OCI-LY7 (cell line): ENCODE measurements at regions not wholly inside any gene's neighbourhood (a gene's known extent, or its start where the extent isn't known, plus 50 kb on each side); places are given as distances from the start of the nearest gene placed in this dataset.
"Not testable (repeated sequence)": the region's sequence is repeated elsewhere in the genome, so short reads cannot be mapped to it uniquely, and the experiment has no call there.

Experiments used
- BruUV-seq: library from RNA; stranded (reverse); fragments of 400-500 nt; replicated peaks from 2 replicates; lab custom pipeline; 2021; lab: Mats Ljungman, UMichigan
- CTCF ChIA-PET: fragments of 300-600 bp; sonication (Branson Sonifier 250); formaldehyde crosslinking; loops from one replicate; lab custom pipeline; 2022; ENCODE audit warnings: antibody characterized with exemption; ENCODE audit not compliant: unreplicated experiment; lab: Charles Lee
- POLR2A ChIA-PET: fragments of 300-600 bp; sonication (Branson Sonifier 250); formaldehyde crosslinking; loops from one replicate; lab custom pipeline; 2022; ENCODE audit warnings: antibody characterized with exemption; lab: Charles Lee
- DNase-seq: peaks from one replicate; pipeline ENCODE4 v3.0.0-alpha.2; 2015; ENCODE audit warnings: low spot score
- H2AFZ ChIP-seq: fragments of 200-600 bp; sonication (generic), shearing (Covaris generic); 2 replicates; pipeline ENCODE4 v1.6.1; 2014; ENCODE audit warnings: mild to moderate bottlenecking, antibody characterized with exemption, low read length, moderate library complexity
- H3K27ac ChIP-seq: fragments of 200-600 bp; sonication (generic); 2 replicates; pipeline ENCODE4 v1.5.1; 2014; ENCODE audit warnings: mixed run types, low read depth, mild to moderate bottlenecking, moderate library complexity, low read length, inconsistent platforms; ENCODE audit not compliant: poor library complexity, severe bottlenecking
- H3K36me3 ChIP-seq: fragments of 200-600 bp; sonication (generic); 2 replicates; pipeline ENCODE4 v1.6.1; 2014; ENCODE audit warnings: mild to moderate bottlenecking, antibody characterized with exemption, low read length, moderate library complexity, mixed read lengths; ENCODE audit not compliant: insufficient read depth
- H3K4me1 ChIP-seq: fragments of 200-600 bp; sonication (generic); 2 replicates; pipeline ENCODE4 v1.5.1; 2014; ENCODE audit warnings: mild to moderate bottlenecking, low read length; ENCODE audit not compliant: insufficient read depth, poor library complexity, severe bottlenecking
- H3K4me2 ChIP-seq: fragments of 200-600 bp; sonication (generic); 2 replicates; pipeline ENCODE4 v1.6.1; 2014; ENCODE audit warnings: mild to moderate bottlenecking, low read length
- H3K4me3 ChIP-seq: fragments of 200-600 bp; sonication (generic); 2 replicates; pipeline ENCODE4 v1.5.1; 2014; ENCODE audit warnings: mild to moderate bottlenecking, low read depth, low read length; ENCODE audit not compliant: poor library complexity, severe bottlenecking
- H3K79me2 ChIP-seq: fragments of 200-600 bp; sonication (generic); 2 replicates; pipeline ENCODE4 v1.6.1; 2016; ENCODE audit warnings: low read depth, mild to moderate bottlenecking, low read length, moderate library complexity, mixed read lengths; ENCODE audit not compliant: insufficient read depth
- H3K9me2 ChIP-seq: fragments of 200-600 bp; sonication (generic); 2 replicates; pipeline ENCODE4 v1.6.1; 2016; ENCODE audit warnings: mild to moderate bottlenecking, low read length, mixed read lengths; ENCODE audit not compliant: insufficient read depth
- H3K9me3 ChIP-seq: fragments of 200-600 bp; sonication (generic); 2 replicates; pipeline ENCODE4 v1.6.1; 2014; ENCODE audit warnings: mild to moderate bottlenecking, mixed run types, low read length, mixed read lengths
- H4K20me1 ChIP-seq: fragments of 200-600 bp; sonication (generic); 2 replicates; pipeline ENCODE4 v1.6.1; 2014; ENCODE audit warnings: mild to moderate bottlenecking, antibody characterized with exemption, low read length, moderate library complexity, mixed read lengths; ENCODE audit not compliant: insufficient read depth
- CTCF ChIP-seq: fragments of 200-600 bp; sonication (generic); conservative IDR thresholded peaks from 2 replicates; pipeline ENCODE4 v1.5.1; 2014; ENCODE audit warnings: mild to moderate bottlenecking, antibody characterized with exemption, low read length, moderate library complexity, mixed read lengths
- EZH2phosphoT487 ChIP-seq: fragments of 200-600 bp; sonication (generic); IDR thresholded peaks from 2 replicates; pipeline ENCODE4 v1.6.1; 2018; ENCODE audit warnings: low read depth, borderline replicate concordance, mild to moderate bottlenecking, mixed run types, antibody characterized with exemption, low read length, moderate library complexity, mixed read lengths
- intact Hi-C: fragments of 100-400 bp; cut with micrococcal nuclease; formaldehyde crosslinking; loops from one replicate; pipeline ENCODE4 v1.10.0; 2022; ENCODE audit not compliant: unreplicated experiment

DNA sequence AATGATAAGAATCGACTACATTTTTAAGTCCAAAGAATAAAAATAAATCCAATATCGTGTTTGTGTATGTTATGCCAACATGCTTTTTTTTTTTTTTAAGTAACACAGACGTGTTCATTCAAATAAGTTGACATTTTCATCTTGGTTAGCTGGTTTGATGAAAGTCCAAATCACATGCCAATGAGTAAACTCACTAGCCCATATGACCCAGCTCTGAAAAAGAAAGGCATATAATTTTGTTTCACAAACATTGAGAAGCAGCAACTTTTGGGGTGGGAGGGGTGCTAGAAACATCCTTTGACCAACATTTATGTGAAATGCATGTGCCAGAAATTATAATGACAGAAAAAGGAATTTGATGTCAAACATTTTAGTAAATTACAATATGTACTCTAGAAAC lies 61.6 kb upstream of the SPP1 start:
- no TSS peak for BruUV-seq
- Histone ChIP-seq H2AFZ (no peak overlapping the region), H3K9me3 (no peaks in the 10 kb centered on the region), H3K4me1 (no peaks in the 10 kb centered on the region), H3K4me3 (no peak overlapping the region), H3K9me2 (no peaks in the 10 kb centered on the region), H4K20me1 (no peaks in the 10 kb centered on the region), H3K4me2 (no peak overlapping the region), H3K27ac (no peak overlapping the region), H3K36me3 (no peaks in the 10 kb centered on the region), H3K79me2 (no peaks in the 10 kb centered on the region)
- TF ChIP-seq CTCF, result no peak
- no peak for TF ChIP-seq EZH2phosphoT487
- POLR2A ChIA-PET, result interaction anchor here (0.7 kb wide), 1 partner anchor 1065 kb away, joined by 3 read pairs; no protein-coding TSS in a partner anchor
- intact Hi-C loops, result no loop called here
- no peak for DNase-seq
- CTCF ChIA-PET, result no interaction called here

DNA sequence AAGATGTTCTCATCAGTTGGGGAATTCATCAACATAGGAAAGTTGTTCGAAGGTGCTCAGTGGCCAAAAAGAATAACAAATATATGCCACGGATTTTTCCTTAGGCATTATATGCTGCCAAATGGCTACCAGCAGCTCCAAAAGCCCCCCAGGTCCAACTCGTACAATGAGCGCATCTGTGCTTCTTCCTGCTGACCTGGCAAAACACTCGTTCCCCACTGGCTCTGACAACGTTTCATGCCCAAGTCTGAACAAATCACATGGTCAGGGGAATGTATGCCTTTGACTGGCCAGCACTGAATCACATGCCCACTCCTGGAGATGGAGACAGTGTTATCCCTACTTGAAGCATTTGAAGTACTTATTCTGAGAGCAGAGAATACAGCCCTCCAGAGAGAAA lies 59.9 kb upstream of the SPP1 start:
- no peak for TF ChIP-seq CTCF
- TF ChIP-seq EZH2phosphoT487, result no peak
- ChIA-PET POLR2A (no interaction called here), CTCF (no interaction called here)
- H3K9me3 ChIP-seq, result no peaks in the 10 kb centered on the region
- H3K79me2 ChIP-seq, result no peaks in the 10 kb centered on the region
- no TSS peak for BruUV-seq
- no peak overlapping the region for H2AFZ ChIP-seq
- intact Hi-C loops, result no loop called here
- H4K20me1 ChIP-seq, result no peaks in the 10 kb centered on the region
- H3K9me2 ChIP-seq, result no peaks in the 10 kb centered on the region
- H3K27ac ChIP-seq, result no peak overlapping the region
- no peaks in the 10 kb centered on the region for H3K36me3 ChIP-seq
- H3K4me1 ChIP-seq, result no peaks in the 10 kb centered on the region
- no peak for DNase-seq
- H3K4me2 ChIP-seq, result no peak overlapping the region
- H3K4me3 ChIP-seq, result no peak overlapping the region

DNA sequence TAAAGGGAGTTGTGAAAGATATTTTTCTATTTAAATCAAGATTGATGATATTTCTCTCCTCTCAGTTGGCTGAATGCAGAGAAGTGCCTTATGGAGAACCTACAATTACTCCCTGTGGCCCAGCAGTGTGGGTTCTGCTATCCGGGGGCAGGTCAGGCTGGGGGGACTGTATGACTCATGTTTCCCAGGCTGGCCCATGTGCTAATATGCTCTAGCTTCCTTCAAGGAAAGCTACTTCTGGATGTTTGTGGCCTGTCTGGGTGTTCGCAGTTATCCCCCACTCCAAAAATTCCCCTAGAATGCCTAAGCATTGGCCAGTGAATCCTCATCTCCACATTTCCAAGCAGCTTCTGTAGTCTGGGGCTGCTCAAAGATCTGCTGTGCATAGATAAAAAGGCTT lies 58.9 kb upstream of the SPP1 start:
- TF ChIP-seq CTCF (no peak), EZH2phosphoT487 (no peak)
- intact Hi-C loops, result no loop called here

GRCh38 chr4:87917911-87918310 lies 57.6 kb upstream of the SPP1 start:
- intact Hi-C loops, H3K4me3 ChIP-seq, H3K4me2 ChIP-seq, H4K20me1 ChIP-seq, H2AFZ ChIP-seq, H3K4me1 ChIP-seq, H3K27ac ChIP-seq, H3K79me2 ChIP-seq, H3K36me3 ChIP-seq, CTCF ChIA-PET, H3K9me3 ChIP-seq, DNase-seq, BruUV-seq, H3K9me2 ChIP-seq: not testable (repeated sequence)
- POLR2A ChIA-PET, result interaction anchor here (0.7 kb wide), 1 partner anchor 737 kb away, joined by 3 read pairs; no protein-coding TSS in a partner anchor

More for the DNA sequence above, 58.9 kb upstream of the SPP1 start:
- ChIA-PET POLR2A (no interaction called here), CTCF (no interaction called here)
- no TSS peak for BruUV-seq
- no peak for DNase-seq
- no peaks in the 10 kb centered on the region for H4K20me1 ChIP-seq
- no peak overlapping the region for H2AFZ ChIP-seq
- H3K79me2 ChIP-seq, result no peaks in the 10 kb centered on the region
- H3K9me2 ChIP-seq, result no peaks in the 10 kb centered on the region
- H3K4me3 ChIP-seq, result no peak overlapping the region
- H3K27ac ChIP-seq, result no peak overlapping the region
- H3K36me3 ChIP-seq, result no peaks in the 10 kb centered on the region
- H3K4me1 ChIP-seq, result no peaks in the 10 kb centered on the region
- no peaks in the 10 kb centered on the region for H3K9me3 ChIP-seq
- no peak overlapping the region for H3K4me2 ChIP-seq
